ENCODE measurements at regions not wholly inside any gene's neighbourhood (a gene's known extent, or its start where the extent isn't known, plus 50 kb on each side); places are given as distances from the start of the nearest gene placed in this dataset.

GRCh38 chr12:90079529-90080210 lies 371.0 kb upstream of the ATP2B1 start:
- Histone ChIP-seq H2AFZ (ENCODE audit: low read depth, low read length) (no peak overlapping the region), H3K4me3 (ENCODE audit: low read length) (no peak overlapping the region), H3K36me3 (ENCODE audit: insufficient read depth, low read length) (no peaks in the 10 kb centered on the region), H3K9me3 (ENCODE audit: low read length) (no peaks in the 10 kb centered on the region), H3K4me1 (ENCODE audit: insufficient read depth, low read length) (peaks cover 21% of the 10 kb centered on the region), H3K27me3 (ENCODE audit: insufficient read depth, low read length) (no peaks in the 10 kb centered on the region)

DNA sequence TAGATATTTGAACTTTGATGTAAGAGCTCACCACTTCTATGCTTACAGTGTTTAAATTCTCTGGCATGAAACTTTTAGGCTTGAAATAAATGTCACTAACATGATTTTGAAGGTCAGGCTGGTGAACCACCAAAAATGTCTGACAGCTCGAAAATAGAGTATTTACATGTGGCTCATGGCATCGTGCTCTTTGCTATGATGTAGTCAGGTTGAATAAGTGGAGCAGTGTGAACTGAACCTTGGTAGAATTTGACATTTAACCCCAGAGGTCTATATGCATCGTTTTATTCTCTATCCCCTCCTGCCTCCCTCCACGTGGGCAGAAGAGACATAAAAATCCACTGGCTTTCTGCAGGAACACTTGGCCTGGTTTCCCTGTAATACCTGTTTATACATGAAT lies 369.7 kb upstream of the ATP2B1 start:
- H3K4me1 ChIP-seq (ENCODE audit: insufficient read depth, low read length) = peaks cover 21% of the 10 kb centered on the region
- no peak overlapping the region for H3K4me3 ChIP-seq (ENCODE audit: low read length)
- no peaks in the 10 kb centered on the region for H3K27me3 ChIP-seq (ENCODE audit: insufficient read depth, low read length)
- H3K9me3 ChIP-seq (ENCODE audit: low read length) = no peaks in the 10 kb centered on the region
- H2AFZ ChIP-seq (ENCODE audit: low read depth, low read length) = no peak overlapping the region
- H3K36me3 ChIP-seq (ENCODE audit: insufficient read depth, low read length) = no peaks in the 10 kb centered on the region

- Histone ChIP-seq H3K36me3 (ENCODE audit: insufficient read depth, low read length) (no peaks in the 10 kb centered on the region), H2AFZ (ENCODE audit: low read depth, low read length) (no peak overlapping the region), H3K4me1 (ENCODE audit: insufficient read depth, low read length) (peaks cover 21% of the 10 kb centered on the region), H3K4me3 (ENCODE audit: low read length) (no peak overlapping the region), H3K9me3 (ENCODE audit: low read length) (no peaks in the 10 kb centered on the region), H3K27me3 (ENCODE audit: insufficient read depth, low read length) (no peaks in the 10 kb centered on the region)
Measured at GRCh38 chr12:90077756-90078155, 369.1 kb upstream of the ATP2B1 start.

DNA sequence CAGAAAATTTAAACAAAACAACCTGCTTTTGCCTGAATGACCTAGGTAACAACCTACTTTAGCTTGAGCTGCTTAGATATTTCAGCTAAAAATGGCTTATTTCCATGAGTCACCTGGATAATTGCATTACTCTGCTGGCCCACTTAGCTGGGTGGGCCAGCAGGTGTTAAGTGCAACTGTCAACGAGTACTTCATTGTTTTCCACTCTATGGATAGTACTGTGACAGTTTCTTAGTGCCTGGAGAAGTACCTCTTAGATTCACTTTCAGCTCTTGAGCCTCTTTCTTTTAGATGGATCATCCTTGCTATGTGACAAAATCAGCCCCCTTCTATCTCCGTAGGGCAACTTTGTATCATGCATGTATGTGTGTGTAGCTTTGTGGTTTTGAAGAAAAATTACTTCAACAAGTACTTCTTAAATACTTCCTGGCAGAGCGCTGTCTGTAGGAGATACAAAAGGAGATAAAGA lies 368.2 kb upstream of the ATP2B1 start:
- Histone ChIP-seq H3K9me3 (ENCODE audit: low read length) (no peaks in the 10 kb centered on the region), H3K36me3 (ENCODE audit: insufficient read depth, low read length) (no peaks in the 10 kb centered on the region), H3K4me1 (ENCODE audit: insufficient read depth, low read length) (peaks cover 21% of the 10 kb centered on the region), H2AFZ (ENCODE audit: low read depth, low read length) (no peak overlapping the region), H3K4me3 (ENCODE audit: low read length) (no peak overlapping the region), H3K27me3 (ENCODE audit: insufficient read depth, low read length) (no peaks in the 10 kb centered on the region)

DNA sequence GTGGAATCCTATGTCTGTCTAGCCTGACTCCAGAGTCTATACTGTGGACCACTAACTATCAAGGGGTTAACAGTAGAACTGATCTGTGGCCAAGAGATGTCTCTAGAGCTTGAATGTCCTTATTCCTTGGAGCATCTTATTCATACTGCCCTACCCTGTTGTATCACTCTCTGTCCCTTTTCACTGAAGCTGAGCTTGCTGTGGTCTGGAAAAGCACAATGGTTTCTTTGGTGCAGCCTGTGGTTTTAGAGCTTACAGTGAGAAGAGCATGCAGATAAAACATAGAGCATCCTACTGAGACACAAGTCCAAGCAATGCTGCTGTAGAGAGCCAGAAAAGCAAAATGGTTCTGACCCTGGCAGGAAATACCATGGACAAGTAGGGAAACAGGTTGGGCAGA lies 367.0 kb upstream of the ATP2B1 start:
- H2AFZ ChIP-seq (ENCODE audit: low read depth, low read length) = no peak overlapping the region
- no peaks in the 10 kb centered on the region for H3K27me3 ChIP-seq (ENCODE audit: insufficient read depth, low read length)
- H3K4me1 ChIP-seq (ENCODE audit: insufficient read depth, low read length) = peaks cover 19% of the 10 kb centered on the region
- H3K36me3 ChIP-seq (ENCODE audit: insufficient read depth, low read length) = no peaks in the 10 kb centered on the region
- no peak overlapping the region for H3K4me3 ChIP-seq (ENCODE audit: low read length)
- no peaks in the 10 kb centered on the region for H3K9me3 ChIP-seq (ENCODE audit: low read length)

DNA sequence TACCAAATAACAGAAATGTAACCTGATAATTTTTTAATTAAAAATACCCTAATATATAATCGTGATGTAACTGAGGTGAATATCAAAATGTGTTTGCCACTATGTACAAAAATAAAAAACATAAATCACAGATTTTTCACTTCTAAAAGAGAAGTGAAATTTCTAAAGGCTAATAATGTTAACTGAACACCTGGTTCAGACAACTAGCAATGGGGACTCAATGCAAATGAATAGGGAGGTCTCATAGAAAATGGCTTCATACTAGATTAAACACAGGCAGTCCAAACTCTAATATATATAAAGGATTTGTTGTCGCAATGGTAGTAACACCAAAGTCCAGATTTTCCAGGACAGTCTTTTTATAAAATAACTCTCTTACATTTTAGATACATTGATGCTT lies 365.4 kb upstream of the ATP2B1 start:
- no peak overlapping the region for H3K4me3 ChIP-seq (ENCODE audit: low read length)
- no peaks in the 10 kb centered on the region for H3K9me3 ChIP-seq (ENCODE audit: low read length)
- peaks cover 10% of the 10 kb centered on the region for H3K4me1 ChIP-seq (ENCODE audit: insufficient read depth, low read length)
- no peak overlapping the region for H2AFZ ChIP-seq (ENCODE audit: low read depth, low read length)
- no peaks in the 10 kb centered on the region for H3K36me3 ChIP-seq (ENCODE audit: insufficient read depth, low read length)
- H3K27me3 ChIP-seq (ENCODE audit: insufficient read depth, low read length) = no peaks in the 10 kb centered on the region

GRCh38 chr12:90071996-90072395 lies 363.4 kb upstream of the ATP2B1 start:
- Histone ChIP-seq H3K4me1 (ENCODE audit: insufficient read depth, low read length) (peaks cover 6% of the 10 kb centered on the region), H3K9me3 (ENCODE audit: low read length) (no peaks in the 10 kb centered on the region), H2AFZ (ENCODE audit: low read depth, low read length) (no peak overlapping the region), H3K27me3 (ENCODE audit: insufficient read depth, low read length) (no peaks in the 10 kb centered on the region), H3K36me3 (ENCODE audit: insufficient read depth, low read length) (no peaks in the 10 kb centered on the region), H3K4me3 (ENCODE audit: low read length) (no peak overlapping the region)

DNA sequence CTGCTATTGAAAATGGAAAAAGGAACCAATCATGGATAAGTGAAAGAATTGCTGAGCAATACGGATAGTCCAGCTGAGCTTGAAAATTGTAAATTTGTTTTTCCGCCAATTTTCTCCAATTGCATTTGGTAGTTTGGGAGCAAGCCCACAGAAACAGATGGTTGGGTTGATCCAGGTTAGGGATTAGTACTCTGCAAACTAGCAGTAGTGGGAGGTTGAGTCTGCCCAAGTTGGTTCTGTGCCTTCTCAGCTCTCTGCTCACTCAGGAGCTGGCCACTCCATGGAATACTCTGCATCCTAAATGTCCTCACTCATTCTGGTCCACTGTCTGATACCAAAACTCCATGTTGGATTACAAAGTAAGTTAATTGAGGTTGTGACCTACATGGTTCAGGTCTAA lies 361.1 kb upstream of the ATP2B1 start:
- Histone ChIP-seq H3K36me3 (ENCODE audit: insufficient read depth, low read length) (no peaks in the 10 kb centered on the region), H3K27me3 (ENCODE audit: insufficient read depth, low read length) (no peaks in the 10 kb centered on the region), H3K9me3 (ENCODE audit: low read length) (no peaks in the 10 kb centered on the region), H2AFZ (ENCODE audit: low read depth, low read length) (no peak overlapping the region), H3K4me1 (ENCODE audit: insufficient read depth, low read length) (peaks cover 10% of the 10 kb centered on the region), H3K4me3 (ENCODE audit: low read length) (no peak overlapping the region)

DNA sequence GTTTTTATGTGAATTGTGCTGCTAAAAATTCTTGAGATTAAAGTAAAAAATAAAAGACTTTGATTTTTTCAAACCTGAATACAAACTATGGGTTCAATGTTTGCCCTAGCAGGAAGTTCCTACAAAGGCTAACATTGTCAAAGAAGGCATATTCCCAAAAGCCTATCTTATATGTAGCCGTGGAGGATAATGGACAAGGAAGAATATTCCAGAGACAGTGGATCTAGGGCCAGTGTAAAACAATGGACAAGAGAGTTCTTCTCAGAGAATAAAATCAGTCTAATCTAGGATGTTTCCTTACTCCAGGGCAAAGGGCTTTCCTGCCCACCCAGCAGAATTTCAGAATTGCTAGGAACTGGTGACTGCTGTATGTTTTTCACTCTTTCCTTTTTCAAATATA lies 359.2 kb upstream of the ATP2B1 start:
- no peaks in the 10 kb centered on the region for H3K9me3 ChIP-seq (ENCODE audit: low read length)
- peaks cover 10% of the 10 kb centered on the region for H3K4me1 ChIP-seq (ENCODE audit: insufficient read depth, low read length)
- H3K4me3 ChIP-seq (ENCODE audit: low read length) = no peak overlapping the region
- H2AFZ ChIP-seq (ENCODE audit: low read depth, low read length) = no peak overlapping the region
- H3K27me3 ChIP-seq (ENCODE audit: insufficient read depth, low read length) = no peaks in the 10 kb centered on the region
- no peaks in the 10 kb centered on the region for H3K36me3 ChIP-seq (ENCODE audit: insufficient read depth, low read length)

GRCh38 chr12:90064852-90065801 lies 356.5 kb upstream of the ATP2B1 start:
- no peak overlapping the region for H3K4me3 ChIP-seq (ENCODE audit: low read length)
- H3K27me3 ChIP-seq (ENCODE audit: insufficient read depth, low read length) = no peaks in the 10 kb centered on the region
- no peak overlapping the region for H2AFZ ChIP-seq (ENCODE audit: low read depth, low read length)
- no peaks in the 10 kb centered on the region for H3K36me3 ChIP-seq (ENCODE audit: insufficient read depth, low read length)
- peaks cover 8% of the 10 kb centered on the region for H3K4me1 ChIP-seq (ENCODE audit: insufficient read depth, low read length)
- H3K9me3 ChIP-seq (ENCODE audit: low read length) = no peaks in the 10 kb centered on the region

DNA sequence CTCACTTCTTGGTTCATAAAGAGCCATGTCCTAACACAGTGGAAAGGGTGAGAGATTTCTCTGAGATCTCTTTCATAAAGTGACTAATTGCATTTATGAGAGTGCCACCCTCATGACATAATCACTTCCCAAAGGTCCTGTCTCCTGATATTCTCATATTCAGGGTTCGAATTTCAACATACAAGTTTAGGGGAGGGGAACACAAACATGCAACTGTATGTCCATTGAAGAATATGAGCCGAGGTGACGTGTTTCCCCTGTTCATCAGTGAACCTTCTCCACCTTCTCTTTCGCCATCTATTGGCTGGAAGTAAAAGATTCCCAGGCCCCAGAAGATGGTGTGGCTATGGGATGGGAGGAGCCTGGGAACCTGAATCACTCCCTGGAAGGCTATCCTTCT lies 354.2 kb upstream of the ATP2B1 start:
- no peaks in the 10 kb centered on the region for H3K9me3 ChIP-seq (ENCODE audit: low read length)
- no peaks in the 10 kb centered on the region for H3K27me3 ChIP-seq (ENCODE audit: insufficient read depth, low read length)
- no peaks in the 10 kb centered on the region for H3K36me3 ChIP-seq (ENCODE audit: insufficient read depth, low read length)
- no peak overlapping the region for H2AFZ ChIP-seq (ENCODE audit: low read depth, low read length)
- no peak overlapping the region for H3K4me3 ChIP-seq (ENCODE audit: low read length)
- peaks cover 5% of the 10 kb centered on the region for H3K4me1 ChIP-seq (ENCODE audit: insufficient read depth, low read length)

GRCh38 chr12:90061809-90062208 lies 353.2 kb upstream of the ATP2B1 start:
- H3K36me3 ChIP-seq (ENCODE audit: insufficient read depth, low read length) = no peaks in the 10 kb centered on the region
- H2AFZ ChIP-seq (ENCODE audit: low read depth, low read length) = no peak overlapping the region
- peaks cover 5% of the 10 kb centered on the region for H3K4me1 ChIP-seq (ENCODE audit: insufficient read depth, low read length)
- H3K27me3 ChIP-seq (ENCODE audit: insufficient read depth, low read length) = no peaks in the 10 kb centered on the region
- no peak overlapping the region for H3K4me3 ChIP-seq (ENCODE audit: low read length)
- no peaks in the 10 kb centered on the region for H3K9me3 ChIP-seq (ENCODE audit: low read length)

DNA sequence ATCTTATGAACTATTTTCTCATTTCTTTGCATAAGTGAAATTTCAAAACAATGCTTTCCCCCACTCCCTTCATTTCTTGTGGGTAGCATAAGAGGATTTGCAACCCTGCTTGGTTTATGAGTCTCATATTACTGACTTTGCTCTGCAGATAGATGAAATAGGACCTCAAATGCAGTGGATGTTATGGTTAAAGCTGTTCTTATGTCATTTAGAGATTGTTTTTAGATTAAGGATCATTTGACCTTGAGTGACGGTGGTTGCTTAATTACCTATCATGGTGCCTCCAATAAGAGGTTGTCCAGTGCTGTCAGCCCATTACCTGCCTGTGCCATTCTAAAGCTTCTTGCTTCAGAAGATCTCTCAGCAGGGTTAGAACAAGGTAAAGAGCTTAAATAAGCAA lies 351.4 kb upstream of the ATP2B1 start:
- Histone ChIP-seq H3K27me3 (ENCODE audit: insufficient read depth, low read length) (no peaks in the 10 kb centered on the region), H3K36me3 (ENCODE audit: insufficient read depth, low read length) (no peaks in the 10 kb centered on the region), H3K4me3 (ENCODE audit: low read length) (no peak overlapping the region), H2AFZ (ENCODE audit: low read depth, low read length) (no peak overlapping the region), H3K9me3 (ENCODE audit: low read length) (no peaks in the 10 kb centered on the region), H3K4me1 (ENCODE audit: insufficient read depth, low read length) (peaks cover 3% of the 10 kb centered on the region)

Data from neuron (in vitro differentiated cells).